Heart left ventricle (tissue), 16 donors: ENCODE measurements at regions not wholly inside any gene's neighbourhood (a gene's known extent, or its start where the extent isn't known, plus 50 kb on each side); places are given as distances from the start of the nearest gene placed in this dataset.

Source experiments
- ATAC-seq, 4 donors: fragments of 200-7000 bp; cut with Tn5 transposase; one replicate each; pipeline ENCODE4 v1.9.1; 2020 to 2022; ENCODE audit warnings: moderate library complexity in 4 of 4, mild to moderate bottlenecking in 3 of 4, moderate number of reproducible peaks in 1 of 4
- DNase-seq, 5 donors: peaks; one replicate each; pipeline ENCODE4 v3.0.0-alpha.2; 2020
- H3K27ac ChIP-seq, 12 donors: fragments of 200-600 bp; sonication (generic) in 4 of 12; one replicate each; pipeline versions ENCODE4 v1.5.0 to v1.8.0; 2016 to 2022; ENCODE audit warnings: mild to moderate bottlenecking in 2 of 12
- H3K27me3 ChIP-seq, 9 donors: fragments of 200-600 bp; sonication (generic) in 2 of 9; one replicate each; pipeline versions ENCODE4 v1.5.1 to v1.8.0; 2016 to 2022; ENCODE audit warnings: mild to moderate bottlenecking in 3 of 9
- H3K36me3 ChIP-seq, 9 donors: fragments of 200-600 bp; sonication (generic) in 2 of 9; one replicate each; pipeline versions ENCODE4 v1.5.0 to v1.8.0; 2018 to 2022; ENCODE audit warnings: mild to moderate bottlenecking in 2 of 9
- H3K4me1 ChIP-seq, 12 donors: fragments of 200-600 bp; sonication (generic) in 4 of 12; one replicate each; pipeline versions ENCODE4 v1.5.0 to v1.8.0; 2016 to 2022; ENCODE audit warnings: mild to moderate bottlenecking in 3 of 12
- H3K4me3 ChIP-seq, 12 donors: fragments of 200-600 bp; sonication (generic) in 4 of 12; one replicate each; pipeline versions ENCODE4 v1.5.0 to v1.8.0; 2017 to 2022; ENCODE audit warnings: mild to moderate bottlenecking in 9 of 12, moderate library complexity in 4 of 12
- H3K9me3 ChIP-seq, 12 donors: fragments of 200-600 bp; sonication (generic) in 4 of 12; one replicate each; pipeline versions ENCODE4 v1.5.0 to v1.8.0; 2016 to 2022; ENCODE audit warnings: mild to moderate bottlenecking in 1 of 12
- CTCF ChIP-seq, 12 donors: fragments of 200-600 bp; sonication (generic) in 4 of 12; IDR thresholded peaks; one replicate each; pipeline versions ENCODE4 v1.5.0 to v1.8.0; 2018 to 2022; ENCODE audit warnings: antibody characterized with exemption in 12 of 12, mild to moderate bottlenecking in 5 of 12
- POLR2A ChIP-seq, 2 donors: fragments of 450-650 bp; IDR thresholded peaks; one replicate each; pipeline ENCODE4 v1.6.1; 2017; ENCODE audit warnings: antibody characterized with exemption in 2 of 2, mild to moderate bottlenecking in 2 of 2, moderate library complexity in 2 of 2
- WGBS, 4 donors: extraction: QIAGEN DNeasy Blood & Tissue Kit in 2 of 4; methylation state at CpG; one replicate each; pipeline versions ENCODE4 v1.1.5 to v1.1.7; 2013 to 2018; 5-methylcytosine and 5-hydroxymethylcytosine counted together
- intact Hi-C, 10 donors: fragments of 100-400 bp; cut with DNase I; formaldehyde crosslinking; loops; one replicate each; pipeline versions ENCODE4 v1.11.1 to v1.14.2; 2022
- donor health status: ischemic (EF 13 %, LVEDD 7.1; RV severe dilation, severe dysfunction).
- donor health status: healthy with polysubstance abuse.
- donor health status: DM: no; HTN: yes; CAD: no.
- donor health status: DM: no; HTN: no; CAD: no.
- donor health status: ischemic (EF 25% LVEDD 6.9; RV normal size, moderate dysfunction).
- donor health status: ischemic (EF 25% LVEDD 5.7; RV mildly dilated, moderate dysfunction).
- donor health status: healthy.
- donor health status: DM: yes; HTN: yes; CAD: no.
- donor health status: ischemic (EF 35%, LVEDD 5.7; RV mildly dilated, moderate dysfunction).
- donor health status: nonischemic (EF 11% LVEDD 7.7; RV severe dilation, severe dysfunction).
- donor health status: DM: yes; HTN: yes; CAD: no.
- donor health status: PGD.
- donor health status: ischemic (EF 29% LVEDD 5.4; RV normal size, mild dysfunction).
- donor health status: nonischemic (EF 23%, LVEDD 6.1; RV moderate dilation, normal function).

DNA sequence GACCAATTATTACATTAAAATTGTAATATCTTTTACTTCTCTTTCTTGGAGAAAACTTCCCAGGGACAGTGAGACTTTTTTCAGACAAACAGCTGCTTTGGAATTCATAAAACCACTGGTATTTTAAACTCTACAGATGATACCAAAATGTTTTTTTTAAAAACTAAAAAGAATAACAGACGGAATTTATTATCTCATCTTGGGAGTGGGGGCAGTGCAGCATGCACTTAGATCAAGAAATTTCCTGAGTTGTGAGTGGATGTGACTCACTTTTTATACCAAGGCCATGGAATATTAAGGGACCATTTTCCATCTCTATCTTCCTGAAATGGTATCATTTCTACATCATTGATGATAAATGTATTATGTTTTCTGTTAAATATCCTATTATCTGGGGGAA lies 422.8 kb upstream of the HNRNPA3 start:
- no peak for TF ChIP-seq CTCF (IDR thresholded peaks at IDR 0.05)
- TF ChIP-seq POLR2A (IDR thresholded peaks at IDR 0.05): no peak
- ATAC-seq (peak in 2 of 4 donors; percentile 20 to 37), DNase-seq (no peak)
- Histone ChIP-seq H3K9me3 (no peaks in the 10 kb centered on the region), H3K27me3 (no peaks in the 10 kb centered on the region), H3K4me1 (peaks cover 0 to 28% (median 0%) of the 10 kb centered on the region in 12 donors), H3K4me3 (no peak overlapping the region), H3K27ac (peak overlapping the region in 3 of 12 donors; percentile 33 to 41 (median 38)), H3K36me3 (no peaks in the 10 kb centered on the region)
- WGBS, 4 donors: 47 to 53% (median 51%) methylated on average over 1 of the region's 1 CpG
- intact Hi-C loops: no loop called here

- 80 to 94% (median 88%) methylated on average over 2 to 3 of the region's 3 CpGs for WGBS, 4 donors
- Histone ChIP-seq H3K9me3 (no peaks in the 10 kb centered on the region), H3K27me3 (no peaks in the 10 kb centered on the region), H3K27ac (peak overlapping the region in 2 of 12 donors; percentile 21 to 41), H3K4me3 (no peak overlapping the region), H3K36me3 (no peaks in the 10 kb centered on the region), H3K4me1 (peaks cover 0 to 28% (median 0%) of the 10 kb centered on the region in 12 donors)
- DNase-seq (no peak), ATAC-seq (no peak)
- intact Hi-C loops: no loop called here
- TF ChIP-seq CTCF (IDR thresholded peaks at IDR 0.05) (no peak), POLR2A (IDR thresholded peaks at IDR 0.05) (no peak)
Measured at GRCh38 chr2:176790468-176790867, 422.1 kb upstream of the HNRNPA3 start.

GRCh38 chr2:176793792-176794191 lies 418.8 kb upstream of the HNRNPA3 start:
- ATAC-seq (no peak), DNase-seq (no peak)
- Histone ChIP-seq H3K4me1 (peaks cover 0 to 28% (median 0%) of the 10 kb centered on the region in 12 donors), H3K4me3 (no peak overlapping the region), H3K27me3 (no peaks in the 10 kb centered on the region), H3K27ac (no peak overlapping the region), H3K9me3 (no peaks in the 10 kb centered on the region), H3K36me3 (no peaks in the 10 kb centered on the region)
- intact Hi-C loops: no loop called here
- 66 to 78% (median 74%) methylated on average over 6 of the region's 6 CpGs for WGBS, 4 donors
- no peak for TF ChIP-seq POLR2A (IDR thresholded peaks at IDR 0.05)
- no peak for TF ChIP-seq CTCF (IDR thresholded peaks at IDR 0.05)

DNA sequence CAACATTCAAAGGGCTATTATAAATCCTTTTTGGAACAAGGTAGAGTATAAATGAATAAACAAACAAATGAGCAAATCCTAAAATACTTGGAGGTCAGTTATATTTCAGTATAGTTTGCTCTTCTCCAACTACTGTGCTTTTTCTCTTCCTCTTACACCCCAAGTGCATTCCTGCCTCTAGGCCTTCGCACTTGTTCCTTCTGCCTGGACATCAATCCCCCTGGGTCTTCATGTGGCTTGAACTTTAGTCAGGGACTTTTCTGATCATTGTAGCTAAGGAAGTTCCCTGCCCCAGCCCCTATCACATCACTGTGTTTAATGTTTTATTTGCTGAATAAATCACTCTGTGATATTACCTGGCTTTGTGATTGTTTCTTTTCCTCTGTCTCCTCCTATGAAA lies 418.2 kb upstream of the HNRNPA3 start:
- ATAC-seq: no peak
- no peaks in the 10 kb centered on the region for H3K9me3 ChIP-seq
- TF ChIP-seq CTCF (IDR thresholded peaks at IDR 0.05) (peak in 1 of 12 donors; percentile 9), POLR2A (IDR thresholded peaks at IDR 0.05) (no peak)
- WGBS, 4 donors: 73 to 82% (median 77%) methylated on average over 1 of the region's 1 CpG
- H3K36me3 ChIP-seq: no peaks in the 10 kb centered on the region
- DNase-seq: no peak
- H3K4me1 ChIP-seq: peaks cover 0 to 23% (median 0%) of the 10 kb centered on the region in 12 donors
- H3K4me3 ChIP-seq: no peak overlapping the region
- intact Hi-C loops: no loop called here
- H3K27ac ChIP-seq: no peak overlapping the region
- no peaks in the 10 kb centered on the region for H3K27me3 ChIP-seq
